Ishikawa (cell line): ENCODE measurements at regions not wholly inside any gene's neighbourhood (a gene's known extent, or its start where the extent isn't known, plus 50 kb on each side); places are given as distances from the start of the nearest gene placed in this dataset.

Experiments used
- TF ChIP-seq, protein P1 (sequence below): IDR thresholded peaks from 2 replicates; pipeline ENCODE4 v1.6.1; 2012
- TF ChIP-seq, protein P2 (sequence below): IDR thresholded peaks from 2 replicates; pipeline ENCODE4 v1.6.1; 2012; ENCODE audit warnings: low read depth, mild to moderate bottlenecking

DNA sequence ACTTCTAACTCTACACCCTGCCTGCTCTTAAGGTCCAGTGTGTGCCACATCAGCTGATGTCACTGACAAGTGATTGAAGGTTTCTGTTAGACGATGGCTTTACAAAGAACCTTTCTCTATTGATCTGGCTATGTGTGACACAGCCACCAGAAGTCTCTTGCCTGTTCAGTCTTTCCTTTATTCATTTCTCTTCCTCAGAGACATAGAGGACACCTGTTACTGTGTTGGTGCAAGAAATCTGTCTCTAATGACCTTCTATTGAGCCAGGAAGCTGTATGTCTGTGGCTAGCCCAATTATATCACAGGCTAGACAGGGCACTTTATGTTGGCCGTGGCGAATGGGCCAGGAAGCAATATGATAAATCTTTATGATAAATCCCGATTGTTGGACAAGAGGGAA is 173.3 kb upstream of the GAP43 start:
- TF ChIP-seq, protein P1, sequence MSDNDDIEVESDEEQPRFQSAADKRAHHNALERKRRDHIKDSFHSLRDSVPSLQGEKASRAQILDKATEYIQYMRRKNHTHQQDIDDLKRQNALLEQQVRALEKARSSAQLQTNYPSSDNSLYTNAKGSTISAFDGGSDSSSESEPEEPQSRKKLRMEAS = no peak
- TF ChIP-seq, protein P2, sequence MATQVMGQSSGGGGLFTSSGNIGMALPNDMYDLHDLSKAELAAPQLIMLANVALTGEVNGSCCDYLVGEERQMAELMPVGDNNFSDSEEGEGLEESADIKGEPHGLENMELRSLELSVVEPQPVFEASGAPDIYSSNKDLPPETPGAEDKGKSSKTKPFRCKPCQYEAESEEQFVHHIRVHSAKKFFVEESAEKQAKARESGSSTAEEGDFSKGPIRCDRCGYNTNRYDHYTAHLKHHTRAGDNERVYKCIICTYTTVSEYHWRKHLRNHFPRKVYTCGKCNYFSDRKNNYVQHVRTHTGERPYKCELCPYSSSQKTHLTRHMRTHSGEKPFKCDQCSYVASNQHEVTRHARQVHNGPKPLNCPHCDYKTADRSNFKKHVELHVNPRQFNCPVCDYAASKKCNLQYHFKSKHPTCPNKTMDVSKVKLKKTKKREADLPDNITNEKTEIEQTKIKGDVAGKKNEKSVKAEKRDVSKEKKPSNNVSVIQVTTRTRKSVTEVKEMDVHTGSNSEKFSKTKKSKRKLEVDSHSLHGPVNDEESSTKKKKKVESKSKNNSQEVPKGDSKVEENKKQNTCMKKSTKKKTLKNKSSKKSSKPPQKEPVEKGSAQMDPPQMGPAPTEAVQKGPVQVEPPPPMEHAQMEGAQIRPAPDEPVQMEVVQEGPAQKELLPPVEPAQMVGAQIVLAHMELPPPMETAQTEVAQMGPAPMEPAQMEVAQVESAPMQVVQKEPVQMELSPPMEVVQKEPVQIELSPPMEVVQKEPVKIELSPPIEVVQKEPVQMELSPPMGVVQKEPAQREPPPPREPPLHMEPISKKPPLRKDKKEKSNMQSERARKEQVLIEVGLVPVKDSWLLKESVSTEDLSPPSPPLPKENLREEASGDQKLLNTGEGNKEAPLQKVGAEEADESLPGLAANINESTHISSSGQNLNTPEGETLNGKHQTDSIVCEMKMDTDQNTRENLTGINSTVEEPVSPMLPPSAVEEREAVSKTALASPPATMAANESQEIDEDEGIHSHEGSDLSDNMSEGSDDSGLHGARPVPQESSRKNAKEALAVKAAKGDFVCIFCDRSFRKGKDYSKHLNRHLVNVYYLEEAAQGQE = no peak
